NT2/D1 (cell line): ENCODE measurements at regions not wholly inside any gene's neighbourhood (a gene's known extent, or its start where the extent isn't known, plus 50 kb on each side); places are given as distances from the start of the nearest gene placed in this dataset.

Experiments used
- DNase-seq: peaks from one replicate; pipeline ENCODE4 v3.0.0-alpha.2; 2011; ENCODE audit warnings: low read depth, low spot score
- H3K27me3 ChIP-seq: 2 replicates; pipeline ENCODE4 v1.6.0; 2011; ENCODE audit warnings: mild to moderate bottlenecking; ENCODE audit not compliant: insufficient read length, insufficient read depth
- H3K36me3 ChIP-seq: 2 replicates; pipeline ENCODE4 v1.6.1; 2011; ENCODE audit warnings: mild to moderate bottlenecking, low read length, mixed read lengths; ENCODE audit not compliant: insufficient read depth, insufficient read length
- H3K4me1 ChIP-seq: 2 replicates; pipeline ENCODE4 v1.5.1; 2011; ENCODE audit not compliant: insufficient read depth, insufficient read length
- H3K4me3 ChIP-seq: 2 replicates; pipeline ENCODE4 v1.5.1; 2011; ENCODE audit warnings: low read depth; ENCODE audit not compliant: insufficient read length
- H3K9ac ChIP-seq: 2 replicates; pipeline ENCODE4 v1.6.0; 2011; ENCODE audit warnings: low read depth; ENCODE audit not compliant: insufficient read length
- H3K9me3 ChIP-seq: 2 replicates; pipeline ENCODE4 v1.5.1; 2011; ENCODE audit warnings: mild to moderate bottlenecking, low read length; ENCODE audit not compliant: insufficient read depth
- SUZ12 ChIP-seq: IDR thresholded peaks from 2 replicates; pipeline ENCODE4 v1.6.1; 2011; ENCODE audit not compliant: insufficient read length, insufficient read depth; ENCODE audit errors: extremely low read depth
- YY1 ChIP-seq: IDR thresholded peaks from 2 replicates; pipeline ENCODE4 v1.6.1; 2011; ENCODE audit not compliant: insufficient read length, insufficient read depth
- ZNF274 ChIP-seq: IDR thresholded peaks from 2 replicates; pipeline ENCODE4 v1.6.1; 2011; ENCODE audit warnings: mild to moderate bottlenecking, low read depth, low read length

DNA sequence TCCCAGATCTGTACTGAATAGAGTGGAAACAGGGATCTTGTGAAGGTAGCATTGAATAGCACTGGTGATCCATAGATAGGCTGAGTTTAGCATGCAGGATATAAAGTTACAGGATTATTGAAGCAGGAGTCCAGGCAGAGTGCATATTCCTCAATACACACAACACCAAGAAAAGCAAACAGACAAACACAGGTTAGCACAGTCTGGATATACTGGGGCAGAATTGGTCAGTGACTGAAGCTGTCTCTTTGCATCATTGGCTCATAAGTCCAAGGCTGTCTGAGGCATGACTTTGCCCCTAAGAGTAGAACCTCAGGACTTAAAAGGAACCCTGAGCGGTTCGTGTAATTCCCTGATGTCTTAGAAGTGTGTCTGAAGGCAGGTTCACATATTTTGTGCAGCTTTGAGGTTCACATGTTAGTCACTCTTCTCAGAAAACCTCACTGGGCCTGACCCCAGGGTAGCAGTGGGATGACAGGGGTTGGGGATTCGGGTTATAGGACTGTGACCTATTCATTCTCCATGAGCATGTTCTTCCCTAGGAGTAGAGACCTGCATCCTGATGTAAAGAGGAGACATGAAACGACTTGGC lies 134.6 kb downstream of the AASDH start:
- no peaks in the 10 kb centered on the region; the same call in 1 of the 2 replicates for H3K9me3 ChIP-seq
- H3K4me1 ChIP-seq = no peaks in the 10 kb centered on the region
- no peak overlapping the region for H3K9ac ChIP-seq
- no peak overlapping the region for H3K4me3 ChIP-seq
- H3K27me3 ChIP-seq = no peaks in the 10 kb centered on the region
- H3K36me3 ChIP-seq = no peaks in the 10 kb centered on the region
- DNase-seq = no peak
- no peak for TF ChIP-seq YY1
- no peak for TF ChIP-seq ZNF274
- no peak for TF ChIP-seq SUZ12

- H3K4me1 ChIP-seq = no peaks in the 10 kb centered on the region
- no peaks in the 10 kb centered on the region; the same call in 1 of the 2 replicates for H3K9me3 ChIP-seq
- no peak overlapping the region for H3K9ac ChIP-seq
- H3K4me3 ChIP-seq = no peak overlapping the region
- TF ChIP-seq SUZ12 = no peak
- no peak for TF ChIP-seq YY1
- TF ChIP-seq ZNF274 = no peak
- H3K36me3 ChIP-seq = no peaks in the 10 kb centered on the region
- DNase-seq = no peak
- H3K27me3 ChIP-seq = no peaks in the 10 kb centered on the region
Measured at GRCh38 chr4:56251556-56251955, 135.7 kb downstream of the AASDH start.

GRCh38 chr4:56250776-56251175 lies 136.5 kb downstream of the AASDH start:
- Histone ChIP-seq H3K9ac (no peak overlapping the region), H3K4me1 (no peaks in the 10 kb centered on the region), H3K36me3 (no peaks in the 10 kb centered on the region), H3K27me3 (no peaks in the 10 kb centered on the region), H3K4me3 (no peak overlapping the region), H3K9me3 (no peaks in the 10 kb centered on the region; the same call in 1 of the 2 replicates)
- no peak for DNase-seq
- TF ChIP-seq SUZ12 = no peak
- TF ChIP-seq YY1 = no peak
- no peak for TF ChIP-seq ZNF274

DNA sequence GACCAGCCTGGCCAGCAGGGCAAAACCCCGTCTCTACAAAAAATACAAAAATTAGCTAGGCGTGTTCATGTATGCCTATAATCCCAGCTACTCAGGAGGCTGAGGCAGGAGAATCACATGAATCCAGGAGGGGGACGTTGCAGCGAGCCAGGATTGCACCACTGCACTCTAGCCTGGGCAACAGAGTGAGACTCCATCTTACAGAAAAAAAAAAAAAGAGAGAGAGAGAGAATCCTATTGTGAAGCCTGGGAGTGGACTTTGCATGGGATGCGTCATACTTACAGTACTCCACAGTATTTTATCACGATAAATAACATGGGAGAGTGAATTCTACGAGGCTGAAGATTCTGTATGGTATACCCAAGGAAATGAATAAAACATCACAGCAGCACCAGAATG lies 139.6 kb downstream of the AASDH start:
- Histone ChIP-seq H3K4me1 (no peaks in the 10 kb centered on the region), H3K9ac (no peak overlapping the region)
- TF ChIP-seq SUZ12 = no peak
- no peak for TF ChIP-seq ZNF274
- no peak for TF ChIP-seq YY1

GRCh38 chr4:56246233-56246610 lies 141.1 kb downstream of the AASDH start:
- H3K4me1 ChIP-seq = no peaks in the 10 kb centered on the region
- no peaks in the 10 kb centered on the region for H3K27me3 ChIP-seq
- DNase-seq = no peak
- H3K4me3 ChIP-seq = no peak overlapping the region
- H3K9me3 ChIP-seq = no peaks in the 10 kb centered on the region
- TF ChIP-seq ZNF274 (no peak), YY1 (no peak), SUZ12 (no peak)
- H3K9ac ChIP-seq = no peak overlapping the region
- H3K36me3 ChIP-seq = no peaks in the 10 kb centered on the region

More for the DNA sequence above, 139.6 kb downstream of the AASDH start:
- no peak overlapping the region for H3K4me3 ChIP-seq
- no peak for DNase-seq
- H3K36me3 ChIP-seq = no peaks in the 10 kb centered on the region
- H3K27me3 ChIP-seq = no peaks in the 10 kb centered on the region
- no peaks in the 10 kb centered on the region for H3K9me3 ChIP-seq

GRCh38 chr4:56245547-56246232 lies 141.6 kb downstream of the AASDH start:
- DNase-seq = no peak
- Histone ChIP-seq H3K4me3 (no peak overlapping the region), H3K36me3 (no peaks in the 10 kb centered on the region), H3K27me3 (no peaks in the 10 kb centered on the region), H3K9ac (no peak overlapping the region), H3K4me1 (no peaks in the 10 kb centered on the region), H3K9me3 (no peaks in the 10 kb centered on the region)
- TF ChIP-seq SUZ12 (no peak), YY1 (no peak), ZNF274 (no peak)

DNA sequence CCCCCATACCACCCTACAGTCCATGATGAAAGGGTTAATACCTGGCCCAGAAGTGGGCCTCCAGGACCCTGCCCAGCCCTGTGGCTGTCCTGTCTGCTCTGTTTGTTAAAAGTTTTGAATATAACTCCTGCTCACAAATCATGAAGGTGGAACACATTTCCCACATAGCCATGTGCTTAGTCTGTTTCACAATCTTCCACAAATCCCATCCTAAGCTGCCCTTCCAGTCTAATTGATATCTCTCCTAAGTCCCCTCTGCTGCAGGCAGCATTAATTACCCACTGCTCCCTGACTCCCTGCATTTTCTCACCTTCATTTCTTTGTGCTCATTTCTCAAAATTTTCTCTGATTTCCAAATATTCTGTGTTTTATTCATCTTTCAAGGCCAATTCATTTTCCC lies 142.6 kb downstream of the AASDH start:
- Histone ChIP-seq H3K9me3 (no peaks in the 10 kb centered on the region), H3K9ac (no peak overlapping the region), H3K4me3 (no peak overlapping the region), H3K36me3 (no peaks in the 10 kb centered on the region), H3K4me1 (no peaks in the 10 kb centered on the region), H3K27me3 (no peaks in the 10 kb centered on the region)
- TF ChIP-seq SUZ12 = no peak
- TF ChIP-seq YY1 = no peak
- no peak for TF ChIP-seq ZNF274
- no peak for DNase-seq

- no peak overlapping the region for H3K4me3 ChIP-seq
- no peak overlapping the region for H3K9ac ChIP-seq
- DNase-seq = no peak
- no peaks in the 10 kb centered on the region for H3K9me3 ChIP-seq
- H3K4me1 ChIP-seq = no peaks in the 10 kb centered on the region
- H3K27me3 ChIP-seq = no peaks in the 10 kb centered on the region
- TF ChIP-seq SUZ12 (no peak), YY1 (no peak), ZNF274 (no peak)
- no peaks in the 10 kb centered on the region for H3K36me3 ChIP-seq
Measured at GRCh38 chr4:56243107-56243506, 144.2 kb downstream of the AASDH start.
